GF-D8 (cell line): ENCODE measurements at regions not wholly inside any gene's neighbourhood (a gene's known extent, or its start where the extent isn't known, plus 50 kb on each side); places are given as distances from the start of the nearest gene placed in this dataset.

Experiments
- DNase-seq: peaks from one replicate; lab custom pipeline; 2025; lab: John Stamatoyannopoulos, UW

DNA sequence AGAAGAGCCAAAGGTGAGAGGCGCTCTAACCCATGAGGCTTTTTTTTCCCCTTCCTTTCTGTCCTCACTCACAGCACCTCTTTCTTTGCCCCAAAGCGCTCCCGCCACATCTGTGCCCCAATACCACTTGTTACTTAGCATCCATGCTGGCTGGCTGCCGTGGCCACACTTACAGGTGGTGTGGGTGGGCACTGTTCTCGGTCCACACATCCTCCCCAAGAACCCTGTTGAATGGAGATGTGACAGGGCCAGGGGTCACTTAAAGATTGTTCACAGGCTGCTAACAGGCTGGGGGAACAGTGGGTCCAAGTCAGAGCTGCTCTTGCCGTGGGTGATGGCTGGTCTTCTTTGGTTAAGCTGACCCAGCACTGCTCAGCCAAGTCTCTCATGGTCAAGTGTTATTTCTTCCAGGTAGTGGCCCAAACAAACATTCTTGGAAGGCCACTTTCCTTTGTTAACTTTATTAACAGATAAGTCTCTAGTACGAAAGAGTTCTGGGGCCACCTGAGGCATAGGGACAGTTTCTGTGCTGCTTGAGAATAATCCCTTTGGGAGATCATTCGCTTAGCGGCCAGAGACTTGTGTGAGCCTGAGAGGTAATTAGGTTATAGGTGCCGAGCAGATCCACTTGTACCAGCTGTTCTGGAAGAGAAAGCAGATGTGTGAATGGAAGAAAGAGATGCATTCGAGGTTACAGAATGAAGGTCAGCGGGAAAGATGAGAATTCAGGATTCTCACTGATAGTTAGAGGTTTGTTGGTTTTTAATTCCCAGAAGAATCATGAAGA is 62.6 kb upstream of the IRF2BP2 start:
- no peak for DNase-seq

DNA sequence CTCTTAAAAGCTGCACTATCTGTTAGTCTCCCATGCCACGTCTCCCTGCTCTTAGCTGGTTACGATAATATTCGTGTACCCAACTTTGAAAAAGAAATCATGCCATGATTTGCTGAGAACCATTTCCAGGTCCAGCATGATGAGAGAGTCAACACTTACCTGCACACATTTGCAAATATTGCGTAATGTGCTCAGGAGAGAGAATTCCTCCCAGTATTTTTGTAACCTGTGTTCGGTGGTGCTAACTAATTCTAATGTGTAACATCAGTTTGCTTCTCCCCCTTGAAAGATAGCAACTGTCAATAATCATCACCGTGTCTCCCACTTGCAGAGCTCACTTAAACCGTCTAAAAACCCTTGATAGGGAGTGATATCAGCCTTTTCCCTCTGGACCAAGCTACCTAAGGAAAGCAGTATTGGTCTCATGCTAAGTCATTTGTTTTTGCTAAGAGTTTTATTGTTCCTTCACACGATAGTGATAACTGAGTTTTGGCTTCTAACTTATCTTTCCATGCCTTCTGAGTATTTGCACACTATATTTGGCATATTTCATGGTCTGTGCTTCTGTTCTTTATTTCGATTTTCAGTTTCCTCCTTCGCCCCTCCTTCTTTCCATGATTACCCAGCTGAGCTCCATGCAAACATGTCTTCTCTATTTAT is 61.1 kb upstream of the IRF2BP2 start:
- DNase-seq, result no peak

DNA sequence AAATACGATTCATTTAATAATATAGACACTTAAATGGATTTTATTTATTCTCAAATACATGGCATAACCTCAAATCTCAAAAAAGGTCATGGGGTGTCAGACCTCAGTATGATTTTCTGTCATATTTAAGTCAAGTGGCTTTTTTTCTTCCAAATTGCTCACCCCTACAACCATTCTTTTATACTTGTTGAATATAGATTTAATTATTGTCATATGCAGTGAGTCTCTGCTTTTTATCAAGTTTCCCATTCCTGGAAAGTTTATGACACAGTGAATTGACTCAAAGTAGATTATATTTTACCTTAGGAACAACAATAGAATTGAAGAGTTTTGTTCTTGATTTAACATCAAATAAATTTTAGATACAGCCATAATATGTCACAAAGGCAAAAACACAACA is 59.5 kb upstream of the IRF2BP2 start:
- DNase-seq, result no peak

DNA sequence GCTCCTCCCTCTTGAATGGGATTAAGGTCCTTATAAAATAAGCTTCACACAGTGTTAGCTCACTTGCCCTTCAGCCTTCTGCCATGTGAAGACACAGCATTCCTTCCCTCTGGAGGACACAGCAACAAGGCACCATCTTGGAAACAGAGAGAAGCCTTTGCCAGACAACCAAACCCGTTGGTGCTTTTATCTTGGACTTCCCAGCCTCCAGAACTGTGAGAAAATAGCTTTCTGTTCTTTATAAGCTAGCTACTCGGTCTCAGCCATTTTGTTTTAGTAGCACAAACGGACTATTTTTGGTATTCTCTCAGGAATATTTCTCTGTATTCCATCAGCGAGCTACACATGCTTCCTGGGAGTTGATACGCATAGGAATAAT is 58.6 kb upstream of the IRF2BP2 start:
- DNase-seq, result no peak

DNA sequence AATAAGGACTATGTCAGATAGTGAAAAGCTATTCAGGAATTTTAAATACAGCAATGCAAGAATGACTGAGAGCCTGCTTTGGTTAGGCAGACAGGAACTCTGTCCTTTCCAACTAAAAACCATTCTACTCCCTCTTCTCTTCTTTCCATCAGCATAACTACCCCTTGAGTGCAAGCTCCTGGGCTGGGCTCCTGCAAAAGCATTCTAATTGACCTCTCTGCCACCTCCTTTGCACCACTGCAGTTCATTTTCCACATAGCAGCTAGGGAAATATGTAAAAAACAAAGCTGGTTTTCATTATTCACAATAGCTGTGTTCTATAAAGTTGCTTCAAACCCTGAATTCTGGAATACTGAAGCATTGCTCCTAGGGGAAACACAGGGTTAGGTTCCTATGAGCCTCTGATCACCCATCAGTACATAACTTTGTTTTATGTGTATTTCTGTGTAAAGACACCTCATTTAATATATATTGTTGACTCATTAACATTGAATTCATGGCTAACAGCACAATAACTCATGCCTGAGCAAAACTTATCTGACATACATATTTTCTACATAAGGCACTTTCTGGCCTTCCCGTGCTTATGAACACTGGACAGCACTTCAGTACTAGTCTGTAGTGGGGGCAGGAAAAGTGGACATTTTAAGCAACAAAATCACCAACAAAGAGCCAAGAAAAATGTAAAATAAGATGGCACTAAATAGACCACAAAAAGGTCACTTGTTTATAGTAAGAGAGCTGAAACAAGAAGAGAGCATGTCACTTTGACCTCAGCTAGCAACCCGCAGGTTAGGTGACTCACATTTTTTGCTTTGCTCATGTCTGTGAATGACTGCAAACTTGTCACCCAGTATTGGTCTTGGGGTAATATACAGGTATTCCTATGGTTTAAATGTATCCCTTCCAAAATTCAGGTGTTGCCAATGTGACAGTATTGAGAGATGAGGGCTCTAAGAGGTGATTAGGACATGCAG is 57.9 kb upstream of the IRF2BP2 start:
- no peak for DNase-seq

DNA sequence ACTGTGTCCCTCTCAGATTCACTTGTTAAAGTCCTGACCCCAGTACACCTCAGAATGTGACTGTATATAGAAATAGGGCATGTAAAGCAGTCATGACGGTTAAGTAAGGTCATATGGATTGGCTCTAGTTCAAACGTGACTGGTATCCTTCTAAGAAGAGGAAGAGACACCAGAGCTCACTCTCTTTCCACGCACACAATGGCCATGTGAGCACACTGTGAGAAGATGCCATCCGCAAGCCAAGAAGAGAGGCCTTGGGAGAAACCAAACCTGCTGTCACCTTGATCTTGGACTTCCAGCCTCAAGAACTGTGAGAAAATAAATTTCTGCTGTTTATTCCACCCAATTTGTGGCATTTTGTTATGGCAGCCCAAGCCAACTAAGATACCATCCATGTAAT is 56.8 kb upstream of the IRF2BP2 start:
- no peak for DNase-seq

DNA sequence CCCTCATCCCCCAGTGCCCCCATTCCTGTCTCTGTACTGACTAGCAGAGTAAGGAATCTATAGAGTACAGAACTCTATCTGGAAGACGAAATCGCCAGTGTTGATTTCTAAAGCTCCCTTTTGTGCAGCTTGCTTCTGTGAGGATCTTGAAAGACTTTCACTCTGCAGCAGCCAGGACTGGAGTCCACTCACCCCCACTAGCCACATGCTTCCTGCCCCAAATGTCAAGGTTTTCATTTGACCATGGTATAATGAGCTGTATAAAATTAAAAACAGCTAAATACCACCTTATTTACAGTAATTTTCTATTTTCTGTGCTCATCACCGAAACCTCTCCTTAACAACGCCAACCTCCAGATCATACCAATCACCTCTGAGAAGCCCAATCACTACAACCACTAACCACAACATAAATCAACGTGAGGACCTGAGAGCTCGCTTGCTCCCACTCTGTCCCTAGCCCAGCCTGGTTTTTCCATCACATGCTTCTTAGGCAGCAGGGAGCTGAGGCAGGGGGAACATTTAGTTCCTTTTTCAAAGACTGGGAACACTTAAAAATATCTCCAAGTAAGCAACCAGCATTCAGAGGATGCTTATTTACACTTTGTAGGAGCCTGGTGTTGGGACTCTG is 56.1 kb upstream of the IRF2BP2 start:
- no peak for DNase-seq

DNA sequence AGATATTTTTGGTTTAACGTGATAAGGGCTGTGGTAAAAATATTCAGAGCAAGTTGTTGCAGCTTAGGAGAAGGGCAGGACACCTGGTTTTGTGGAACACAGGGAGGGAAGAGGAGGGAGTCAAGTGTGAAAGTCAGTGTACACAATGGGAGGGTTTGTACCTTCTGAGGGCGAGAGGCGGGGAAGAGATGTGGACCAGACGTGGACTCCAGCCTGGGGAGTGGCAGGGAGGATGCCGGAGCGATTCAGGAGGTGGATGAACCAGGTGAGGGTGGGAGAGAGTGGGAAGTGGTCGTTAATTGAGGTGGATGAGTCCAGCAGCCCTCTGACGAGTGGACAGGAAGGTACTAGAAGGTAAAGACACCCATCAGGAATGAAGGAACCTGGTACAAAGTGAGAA is 52.2 kb upstream of the IRF2BP2 start:
- DNase-seq, result no peak

DNA sequence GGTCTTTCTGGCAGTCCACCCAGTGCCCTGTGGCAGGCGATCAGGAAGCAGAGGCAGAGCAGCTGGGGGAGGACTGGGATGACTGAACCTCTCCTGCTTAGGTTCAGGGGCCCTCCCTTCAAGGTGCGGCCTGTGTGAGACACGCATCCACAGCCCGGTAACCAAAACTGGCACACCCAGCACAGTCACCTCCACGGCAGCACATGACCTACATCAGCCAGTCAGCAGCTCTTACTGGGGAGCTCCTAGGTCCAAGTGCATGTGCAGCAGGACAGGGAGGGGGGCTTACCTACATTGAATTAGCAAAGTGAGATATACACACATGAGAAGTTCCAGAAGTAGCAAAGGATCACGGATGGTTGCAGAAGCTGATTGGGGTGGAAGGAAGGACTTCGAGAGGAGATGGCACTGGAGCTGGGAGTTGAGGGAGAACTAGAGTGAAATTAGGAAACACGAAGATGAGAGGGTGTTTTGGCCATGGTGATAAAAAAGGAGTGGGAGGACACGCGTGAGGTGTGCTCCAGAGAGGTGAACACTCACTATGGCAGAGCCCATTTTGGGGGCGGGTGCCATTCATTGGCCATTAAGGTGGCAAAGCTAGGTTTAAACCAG is 51.4 kb upstream of the IRF2BP2 start:
- DNase-seq, result no peak

DNA sequence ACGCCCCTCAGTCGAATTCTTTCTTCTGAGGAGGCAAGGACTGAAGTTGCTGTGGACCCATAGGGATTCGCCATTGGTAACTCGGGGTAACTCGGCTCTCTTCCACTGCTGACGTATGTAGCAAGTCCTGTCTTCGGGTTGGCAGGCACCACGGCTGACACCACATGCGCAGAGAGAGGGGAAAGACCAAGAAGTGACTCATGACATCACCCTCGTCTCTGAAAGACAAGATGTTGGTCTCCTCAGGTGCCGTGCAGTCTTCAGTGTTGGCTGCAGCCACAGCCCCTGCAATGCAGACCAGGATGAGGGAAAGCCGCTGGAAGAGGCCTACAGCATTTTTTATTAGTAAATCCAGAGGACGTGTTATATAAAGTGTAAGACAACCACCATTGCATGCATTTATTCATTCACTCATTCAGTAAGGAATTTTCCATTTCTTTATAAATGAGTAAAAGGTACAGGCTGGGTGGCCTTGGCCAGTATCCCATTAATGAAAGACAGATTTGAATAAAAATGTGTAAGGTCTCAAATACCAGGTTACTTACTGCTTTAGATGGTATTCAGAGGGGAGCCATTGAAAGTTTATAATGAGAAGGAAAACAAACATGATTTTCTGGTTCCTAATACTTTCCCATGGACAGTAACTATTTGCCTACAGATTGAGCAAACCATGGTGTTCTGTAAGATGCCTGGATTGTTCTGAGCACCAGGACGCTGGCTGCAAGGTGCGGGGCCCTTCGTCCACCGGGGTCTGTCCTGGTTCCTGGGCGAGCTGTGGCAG is 50.7 kb upstream of the IRF2BP2 start:
- DNase-seq, result no peak
